Stomach (tissue), 4 donors: ENCODE measurements at regions not wholly inside any gene's neighbourhood (a gene's known extent, or its start where the extent isn't known, plus 50 kb on each side); places are given as distances from the start of the nearest gene placed in this dataset.

Source experiments
- CTCF ChIP-seq, 7 experiments: fragments of 450-650 bp in 4 of 7; fragments of 200-600 bp in 3 of 7; sonication (generic) in 3 of 7; IDR thresholded peaks; one replicate each; pipeline ENCODE4 v1.5.1; 2016 to 2019; ENCODE audit warnings: antibody characterized with exemption in 7 of 7, control low read depth in 2 of 7, mild to moderate bottlenecking in 1 of 7
- POLR2A ChIP-seq, 4 donors: fragments of 450-650 bp; IDR thresholded peaks; one replicate each; pipeline ENCODE4 v1.6.1; 2016; ENCODE audit warnings: antibody characterized with exemption in 4 of 4, control low read depth in 2 of 4, mild to moderate bottlenecking in 1 of 4, moderate library complexity in 1 of 4
- POLR2AphosphoS5 ChIP-seq, 3 donors: sonication (generic); formaldehyde crosslinking; IDR thresholded peaks; one replicate each; pipeline ENCODE4 v1.6.1; 2016; ENCODE audit warnings: antibody characterized with exemption in 3 of 3

- TF ChIP-seq CTCF (IDR thresholded peaks at IDR 0.05) (no peak), POLR2A (IDR thresholded peaks at IDR 0.05) (no peak), POLR2AphosphoS5 (IDR thresholded peaks at IDR 0.05) (no peak)
These were observed 163.5 kb upstream of the LMO4 start for GRCh38 chr1:87165177-87165576.
